ENCODE measurements at regions not wholly inside any gene's neighbourhood (a gene's known extent, or its start where the extent isn't known, plus 50 kb on each side); places are given as distances from the start of the nearest gene placed in this dataset.

- Histone ChIP-seq H3K27me3 (no peaks in the 10 kb centered on the region), H3K36me3 (no peaks in the 10 kb centered on the region), H3K9me3 (no peaks in the 10 kb centered on the region), H3K4me1 (no peaks in the 10 kb centered on the region), H3K27ac (no peak overlapping the region), H3K4me3 (no peak overlapping the region)
- DNase-seq = no peak
- intact Hi-C loops (cut with DNase I) = no loop called here
- TF ChIP-seq CTCF (IDR thresholded peaks at IDR 0.05) = no peak
- ATAC-seq = no peak
Measured at GRCh38 chr6:95856876-95857364, 158.9 kb upstream of the FUT9 start.

- Histone ChIP-seq H3K27me3 (no peaks in the 10 kb centered on the region), H3K4me3 (no peak overlapping the region), H3K9me3 (no peaks in the 10 kb centered on the region), H3K4me1 (no peaks in the 10 kb centered on the region), H3K36me3 (no peaks in the 10 kb centered on the region), H3K27ac (no peak overlapping the region)
- TF ChIP-seq CTCF (IDR thresholded peaks at IDR 0.05) = no peak
- no peak for ATAC-seq
- intact Hi-C loops (cut with DNase I) = no loop called here
- no peak for DNase-seq
Measured at GRCh38 chr6:95865857-95866256, 149.9 kb upstream of the FUT9 start.

GRCh38 chr6:95866732-95867131 is 149.0 kb upstream of the FUT9 start:
- Histone ChIP-seq H3K27ac (no peak overlapping the region), H3K4me1 (no peaks in the 10 kb centered on the region), H3K36me3 (no peaks in the 10 kb centered on the region), H3K4me3 (no peak overlapping the region), H3K9me3 (no peaks in the 10 kb centered on the region), H3K27me3 (no peaks in the 10 kb centered on the region)
- intact Hi-C loops (cut with DNase I) = no loop called here
- ATAC-seq = no peak
- no peak for TF ChIP-seq CTCF (IDR thresholded peaks at IDR 0.05)
- no peak for DNase-seq

- Histone ChIP-seq H3K36me3 (no peaks in the 10 kb centered on the region), H3K27me3 (no peaks in the 10 kb centered on the region), H3K27ac (no peak overlapping the region), H3K4me1 (no peaks in the 10 kb centered on the region), H3K9me3 (no peaks in the 10 kb centered on the region), H3K4me3 (no peak overlapping the region)
- no peak for TF ChIP-seq CTCF (IDR thresholded peaks at IDR 0.05)
- intact Hi-C loops (cut with DNase I) = no loop called here
- ATAC-seq (no peak), DNase-seq (no peak)
Measured at GRCh38 chr6:95867205-95867604, 148.6 kb upstream of the FUT9 start.

GRCh38 chr6:95877480-95877879 is 138.3 kb upstream of the FUT9 start:
- intact Hi-C loops (cut with DNase I) = no loop called here
- H3K4me3 ChIP-seq = no peak overlapping the region
- no peaks in the 10 kb centered on the region for H3K27me3 ChIP-seq
- no peaks in the 10 kb centered on the region for H3K9me3 ChIP-seq
- no peaks in the 10 kb centered on the region for H3K36me3 ChIP-seq
- H3K27ac ChIP-seq = no peak overlapping the region
- no peaks in the 10 kb centered on the region for H3K4me1 ChIP-seq
- no peak for TF ChIP-seq CTCF (IDR thresholded peaks at IDR 0.05)
- no peak for DNase-seq
- ATAC-seq = no peak

- intact Hi-C loops (cut with DNase I) = no loop called here
- Histone ChIP-seq H3K4me3 (no peak overlapping the region), H3K4me1 (no peaks in the 10 kb centered on the region), H3K9me3 (no peaks in the 10 kb centered on the region), H3K27me3 (no peaks in the 10 kb centered on the region), H3K36me3 (no peaks in the 10 kb centered on the region), H3K27ac (no peak overlapping the region)
- no peak for TF ChIP-seq CTCF (IDR thresholded peaks at IDR 0.05)
- DNase-seq (no peak), ATAC-seq (no peak)
Measured at GRCh38 chr6:95879856-95880255, 135.9 kb upstream of the FUT9 start.
